ENCODE measurements at regions not wholly inside any gene's neighbourhood (a gene's known extent, or its start where the extent isn't known, plus 50 kb on each side); places are given as distances from the start of the nearest gene placed in this dataset.

- WGBS = 98% methylated on average over 5 of the region's 5 CpGs
Observed at GRCh38 chr14:22411398-22412055, 177.5 kb downstream of the DAD1 start.

GRCh38 chr14:22410497-22410896 is 178.5 kb downstream of the DAD1 start:
- Histone ChIP-seq H3K9me3 (ENCODE audit: control insufficient read depth in 2 of 2, insufficient read depth in 1 of 2, low read length in 1 of 2) (no peaks in the 10 kb centered on the region), H3K4me1 (ENCODE audit: control insufficient read depth in 2 of 2, insufficient read depth in 2 of 2, low read length in 2 of 2) (peaks cover 0 to 41% of the 10 kb centered on the region in 2 donors), H3K4me3 (ENCODE audit: low read length in 2 of 2) (no peak overlapping the region), H3K27me3 (ENCODE audit: control insufficient read depth in 2 of 2, insufficient read depth in 1 of 2, low read length in 1 of 2) (no peaks in the 10 kb centered on the region), H3K36me3 (ENCODE audit: control insufficient read depth in 2 of 2, insufficient read depth in 2 of 2, low read length in 1 of 2) (no peaks in the 10 kb centered on the region), H3K27ac (ENCODE audit: low read depth in 1 of 2, low read length in 1 of 2) (no peak overlapping the region)
- DNase-seq (ENCODE audit: low read depth in 6 of 9, low spot score in 9 of 9) = no peak

More at GRCh38 chr14:22411398-22412055, 177.5 kb downstream of the DAD1 start:
- no peak for DNase-seq (ENCODE audit: low read depth in 6 of 9, low spot score in 9 of 9)
- Histone ChIP-seq H3K9me3 (ENCODE audit: control insufficient read depth in 2 of 2, insufficient read depth in 1 of 2, low read length in 1 of 2) (no peaks in the 10 kb centered on the region), H3K36me3 (ENCODE audit: control insufficient read depth in 2 of 2, insufficient read depth in 2 of 2, low read length in 1 of 2) (no peaks in the 10 kb centered on the region), H3K4me3 (ENCODE audit: low read length in 2 of 2) (no peak overlapping the region), H3K4me1 (ENCODE audit: control insufficient read depth in 2 of 2, insufficient read depth in 2 of 2, low read length in 2 of 2) (peaks cover 0 to 41% of the 10 kb centered on the region in 2 donors), H3K27ac (ENCODE audit: low read depth in 1 of 2, low read length in 1 of 2) (no peak overlapping the region), H3K27me3 (ENCODE audit: control insufficient read depth in 2 of 2, insufficient read depth in 1 of 2, low read length in 1 of 2) (no peaks in the 10 kb centered on the region)

- Histone ChIP-seq H3K27ac (ENCODE audit: low read depth in 1 of 2, low read length in 1 of 2) (no peak overlapping the region), H3K36me3 (ENCODE audit: control insufficient read depth in 2 of 2, insufficient read depth in 2 of 2, low read length in 1 of 2) (no peaks in the 10 kb centered on the region), H3K4me1 (ENCODE audit: control insufficient read depth in 2 of 2, insufficient read depth in 2 of 2, low read length in 2 of 2) (peaks cover 0 to 41% of the 10 kb centered on the region in 2 donors), H3K4me3 (ENCODE audit: low read length in 2 of 2) (no peak overlapping the region), H3K27me3 (ENCODE audit: control insufficient read depth in 2 of 2, insufficient read depth in 1 of 2, low read length in 1 of 2) (no peaks in the 10 kb centered on the region), H3K9me3 (ENCODE audit: control insufficient read depth in 2 of 2, insufficient read depth in 1 of 2, low read length in 1 of 2) (no peaks in the 10 kb centered on the region)
- DNase-seq (ENCODE audit: low read depth in 6 of 9, low spot score in 9 of 9) = no peak
- WGBS = 95% methylated on average over 3 of the region's 3 CpGs
Observed at GRCh38 chr14:22409006-22409405, 180.0 kb downstream of the DAD1 start.

DNA sequence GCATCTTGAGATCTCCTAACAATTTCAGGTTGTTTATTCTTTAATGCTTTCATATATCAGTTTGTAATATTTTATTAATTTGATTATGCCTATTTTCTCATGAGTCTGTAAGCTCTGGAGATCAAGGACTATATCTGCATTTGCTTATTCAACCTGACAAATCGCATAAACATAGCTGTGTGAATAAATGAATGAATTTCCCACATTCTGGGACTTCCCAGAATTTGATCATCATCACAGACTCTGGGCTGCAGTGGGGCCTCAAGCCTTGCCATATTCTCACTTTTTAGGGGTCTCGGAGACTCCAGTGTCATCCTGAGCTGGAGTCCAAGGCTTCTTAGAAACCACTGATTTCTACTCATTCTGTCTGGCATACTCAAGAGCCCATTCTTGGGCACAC is 180.5 kb downstream of the DAD1 start:
- H3K9me3 ChIP-seq (ENCODE audit: control insufficient read depth in 2 of 2, insufficient read depth in 1 of 2, low read length in 1 of 2) = no peaks in the 10 kb centered on the region
- no peak overlapping the region for H3K4me3 ChIP-seq (ENCODE audit: low read length in 2 of 2)
- H3K36me3 ChIP-seq (ENCODE audit: control insufficient read depth in 2 of 2, insufficient read depth in 2 of 2, low read length in 1 of 2) = no peaks in the 10 kb centered on the region
- WGBS = 97% methylated on average over 2 of the region's 2 CpGs
- no peak overlapping the region for H3K27ac ChIP-seq (ENCODE audit: low read depth in 1 of 2, low read length in 1 of 2)
- H3K4me1 ChIP-seq (ENCODE audit: control insufficient read depth in 2 of 2, insufficient read depth in 2 of 2, low read length in 2 of 2) = peaks cover 0 to 39% of the 10 kb centered on the region in 2 donors
- DNase-seq (ENCODE audit: low read depth in 6 of 9, low spot score in 9 of 9) = no peak
- no peaks in the 10 kb centered on the region for H3K27me3 ChIP-seq (ENCODE audit: control insufficient read depth in 2 of 2, insufficient read depth in 1 of 2, low read length in 1 of 2)

DNA sequence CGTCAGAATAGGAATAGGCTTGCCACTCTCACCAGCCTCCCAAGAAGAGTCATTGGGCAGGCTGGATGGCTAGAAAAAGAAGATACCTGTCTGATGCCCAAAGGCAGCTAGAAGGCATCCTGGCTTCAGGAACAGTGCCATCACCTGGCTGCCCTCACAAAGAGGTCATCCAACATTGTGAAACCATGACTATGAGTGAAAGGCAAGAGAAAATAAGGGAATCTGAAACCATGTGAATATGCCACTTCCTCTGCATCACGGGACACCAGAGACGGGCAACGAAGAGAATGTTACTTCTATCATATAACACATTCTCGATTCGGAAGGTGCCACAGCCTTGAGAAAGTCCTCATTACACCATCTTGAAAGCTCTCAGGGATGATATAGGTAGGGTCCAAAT is 182.0 kb downstream of the DAD1 start:
- Histone ChIP-seq H3K27me3 (ENCODE audit: control insufficient read depth in 2 of 2, insufficient read depth in 1 of 2, low read length in 1 of 2) (no peaks in the 10 kb centered on the region), H3K36me3 (ENCODE audit: control insufficient read depth in 2 of 2, insufficient read depth in 2 of 2, low read length in 1 of 2) (no peaks in the 10 kb centered on the region), H3K4me1 (ENCODE audit: control insufficient read depth in 2 of 2, insufficient read depth in 2 of 2, low read length in 2 of 2) (peaks cover 0 to 40% of the 10 kb centered on the region in 2 donors), H3K4me3 (ENCODE audit: low read length in 2 of 2) (no peak overlapping the region), H3K27ac (ENCODE audit: low read depth in 1 of 2, low read length in 1 of 2) (no peak overlapping the region), H3K9me3 (ENCODE audit: control insufficient read depth in 2 of 2, insufficient read depth in 1 of 2, low read length in 1 of 2) (no peaks in the 10 kb centered on the region)
- WGBS = 86% methylated on average over 6 of the region's 6 CpGs
- DNase-seq (ENCODE audit: low read depth in 6 of 9, low spot score in 9 of 9) = no peak

GRCh38 chr14:22405201-22405600 is 183.8 kb downstream of the DAD1 start:
- WGBS = 80% methylated on average over 1 of the region's 1 CpG
- DNase-seq (ENCODE audit: low read depth in 6 of 9, low spot score in 9 of 9) = no peak
- Histone ChIP-seq H3K36me3 (ENCODE audit: control insufficient read depth in 2 of 2, insufficient read depth in 2 of 2, low read length in 1 of 2) (no peaks in the 10 kb centered on the region), H3K27ac (ENCODE audit: low read depth in 1 of 2, low read length in 1 of 2) (no peak overlapping the region), H3K9me3 (ENCODE audit: control insufficient read depth in 2 of 2, insufficient read depth in 1 of 2, low read length in 1 of 2) (no peaks in the 10 kb centered on the region), H3K4me1 (ENCODE audit: control insufficient read depth in 2 of 2, insufficient read depth in 2 of 2, low read length in 2 of 2) (peaks cover 0 to 40% of the 10 kb centered on the region in 2 donors), H3K4me3 (ENCODE audit: low read length in 2 of 2) (no peak overlapping the region), H3K27me3 (ENCODE audit: control insufficient read depth in 2 of 2, insufficient read depth in 1 of 2, low read length in 1 of 2) (no peaks in the 10 kb centered on the region)

DNA sequence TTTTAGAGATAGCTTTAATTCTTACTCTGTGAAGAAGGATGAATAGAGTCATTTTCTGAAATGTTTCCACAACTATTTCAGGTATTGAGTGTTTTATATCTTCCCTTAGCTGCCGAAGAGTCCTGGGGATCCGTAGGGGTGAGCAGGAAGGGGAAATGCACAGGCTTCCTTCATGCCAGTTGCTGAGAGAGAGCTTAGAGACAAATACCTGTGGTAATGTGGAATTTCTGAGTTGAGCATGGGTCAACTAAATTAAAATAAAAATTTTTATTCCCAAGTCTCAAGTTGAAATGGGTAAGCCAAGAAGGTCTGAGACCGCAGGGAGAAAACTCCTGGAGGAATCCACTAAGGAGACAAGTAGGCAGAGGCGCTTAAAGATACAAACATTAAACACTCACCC is 185.7 kb downstream of the DAD1 start:
- H3K4me1 ChIP-seq (ENCODE audit: control insufficient read depth in 2 of 2, insufficient read depth in 2 of 2, low read length in 2 of 2) = peaks cover 0 to 39% of the 10 kb centered on the region in 2 donors
- DNase-seq (ENCODE audit: low read depth in 6 of 9, low spot score in 9 of 9) = no peak
- no peak overlapping the region for H3K4me3 ChIP-seq (ENCODE audit: low read length in 2 of 2)
- H3K27ac ChIP-seq (ENCODE audit: low read depth in 1 of 2, low read length in 1 of 2) = peak overlapping the region in 1 of 2 donors; percentile 5
- H3K27me3 ChIP-seq (ENCODE audit: control insufficient read depth in 2 of 2, insufficient read depth in 1 of 2, low read length in 1 of 2) = no peaks in the 10 kb centered on the region
- WGBS = 91% methylated on average over 4 of the region's 4 CpGs
- no peaks in the 10 kb centered on the region for H3K36me3 ChIP-seq (ENCODE audit: control insufficient read depth in 2 of 2, insufficient read depth in 2 of 2, low read length in 1 of 2)
- H3K9me3 ChIP-seq (ENCODE audit: control insufficient read depth in 2 of 2, insufficient read depth in 1 of 2, low read length in 1 of 2) = no peaks in the 10 kb centered on the region

- H3K9me3 ChIP-seq (ENCODE audit: control insufficient read depth in 2 of 2, insufficient read depth in 1 of 2, low read length in 1 of 2) = no peaks in the 10 kb centered on the region
- no peak for DNase-seq (ENCODE audit: low read depth in 6 of 9, low spot score in 9 of 9)
- H3K36me3 ChIP-seq (ENCODE audit: control insufficient read depth in 2 of 2, insufficient read depth in 2 of 2, low read length in 1 of 2) = no peaks in the 10 kb centered on the region
- H3K27me3 ChIP-seq (ENCODE audit: control insufficient read depth in 2 of 2, insufficient read depth in 1 of 2, low read length in 1 of 2) = no peaks in the 10 kb centered on the region
- H3K4me1 ChIP-seq (ENCODE audit: control insufficient read depth in 2 of 2, insufficient read depth in 2 of 2, low read length in 2 of 2) = peaks cover 0 to 53% of the 10 kb centered on the region in 2 donors
- no peak overlapping the region for H3K4me3 ChIP-seq (ENCODE audit: low read length in 2 of 2)
- 63% methylated on average over 3 of the region's 3 CpGs for WGBS
- H3K27ac ChIP-seq (ENCODE audit: low read depth in 1 of 2, low read length in 1 of 2) = no peak overlapping the region
Observed at GRCh38 chr14:22400655-22401259, 188.3 kb downstream of the DAD1 start.

DNA sequence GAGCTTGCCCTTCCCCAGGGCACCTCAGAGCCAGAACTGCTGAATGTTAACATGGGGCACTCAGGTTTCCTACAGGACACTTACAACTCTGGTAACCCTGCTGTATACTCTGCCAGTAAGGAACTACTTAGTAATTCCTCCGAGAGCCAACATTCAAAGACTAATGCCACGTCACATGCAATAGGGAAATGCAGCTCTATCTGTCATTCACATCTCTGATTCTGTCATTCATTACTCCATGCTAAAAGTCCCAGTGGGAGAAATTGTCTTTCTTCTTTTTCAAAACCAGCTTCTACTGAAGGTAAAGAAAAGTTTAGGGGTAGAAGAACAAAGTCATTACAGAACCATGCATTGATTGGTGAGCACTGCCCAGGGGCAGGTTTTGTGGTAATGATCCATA is 189.2 kb downstream of the DAD1 start:
- Histone ChIP-seq H3K4me3 (ENCODE audit: low read length in 2 of 2) (no peak overlapping the region), H3K4me1 (ENCODE audit: control insufficient read depth in 2 of 2, insufficient read depth in 2 of 2, low read length in 2 of 2) (peaks cover 0 to 53% of the 10 kb centered on the region in 2 donors), H3K27me3 (ENCODE audit: control insufficient read depth in 2 of 2, insufficient read depth in 1 of 2, low read length in 1 of 2) (no peaks in the 10 kb centered on the region), H3K36me3 (ENCODE audit: control insufficient read depth in 2 of 2, insufficient read depth in 2 of 2, low read length in 1 of 2) (no peaks in the 10 kb centered on the region), H3K9me3 (ENCODE audit: control insufficient read depth in 2 of 2, insufficient read depth in 1 of 2, low read length in 1 of 2) (no peaks in the 10 kb centered on the region), H3K27ac (ENCODE audit: low read depth in 1 of 2, low read length in 1 of 2) (no peak overlapping the region)
- WGBS = 96% methylated on average over 2 of the region's 2 CpGs
- no peak for DNase-seq (ENCODE audit: low read depth in 6 of 9, low spot score in 9 of 9)

Data from thymus (tissue), 11 donors.